Mammary epithelial cell (primary cell): ENCODE measurements at regions not wholly inside any gene's neighbourhood (a gene's known extent, or its start where the extent isn't known, plus 50 kb on each side); places are given as distances from the start of the nearest gene placed in this dataset.

Experiments
- EZH2 ChIP-seq: IDR thresholded peaks from 2 replicates; pipeline ENCODE4 v1.6.1; 2012; ENCODE audit warnings: low read length, inconsistent platforms, borderline replicate concordance
- TF ChIP-seq, protein P1 (sequence below), 2 donors: IDR thresholded peaks in 1 of 2; conservative IDR thresholded peaks in 1 of 2; 2 replicates each; pipeline ENCODE4 v1.5.1; 2011 to 2012; ENCODE audit warnings: inconsistent platforms in 2 of 2, low read length in 2 of 2, mild to moderate bottlenecking in 2 of 2, control low read depth in 1 of 2, low read depth in 1 of 2; ENCODE audit not compliant: insufficient read depth in 1 of 2; ENCODE audit errors: extremely low read depth in 1 of 2

DNA sequence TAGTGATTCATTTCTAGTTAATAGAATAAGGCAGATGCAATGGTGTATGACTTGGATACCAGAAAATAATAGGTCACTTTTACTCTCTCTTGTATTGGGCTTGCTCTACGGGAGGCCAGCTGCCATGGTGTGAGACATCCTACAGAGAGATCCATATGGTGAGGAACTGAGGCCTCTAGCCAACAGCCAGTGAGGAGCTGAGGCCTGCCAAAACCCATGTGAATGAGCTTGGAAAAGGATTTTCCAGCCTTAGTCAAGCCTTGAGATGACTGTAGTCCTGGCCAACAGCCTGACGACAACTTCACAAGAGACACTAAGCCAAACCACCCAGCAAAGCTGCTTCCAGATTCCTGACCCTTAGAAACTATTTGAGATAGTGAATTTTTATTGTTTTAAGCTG is 1300.2 kb downstream of the RAPGEF2 start:
- TF ChIP-seq, protein P1, sequence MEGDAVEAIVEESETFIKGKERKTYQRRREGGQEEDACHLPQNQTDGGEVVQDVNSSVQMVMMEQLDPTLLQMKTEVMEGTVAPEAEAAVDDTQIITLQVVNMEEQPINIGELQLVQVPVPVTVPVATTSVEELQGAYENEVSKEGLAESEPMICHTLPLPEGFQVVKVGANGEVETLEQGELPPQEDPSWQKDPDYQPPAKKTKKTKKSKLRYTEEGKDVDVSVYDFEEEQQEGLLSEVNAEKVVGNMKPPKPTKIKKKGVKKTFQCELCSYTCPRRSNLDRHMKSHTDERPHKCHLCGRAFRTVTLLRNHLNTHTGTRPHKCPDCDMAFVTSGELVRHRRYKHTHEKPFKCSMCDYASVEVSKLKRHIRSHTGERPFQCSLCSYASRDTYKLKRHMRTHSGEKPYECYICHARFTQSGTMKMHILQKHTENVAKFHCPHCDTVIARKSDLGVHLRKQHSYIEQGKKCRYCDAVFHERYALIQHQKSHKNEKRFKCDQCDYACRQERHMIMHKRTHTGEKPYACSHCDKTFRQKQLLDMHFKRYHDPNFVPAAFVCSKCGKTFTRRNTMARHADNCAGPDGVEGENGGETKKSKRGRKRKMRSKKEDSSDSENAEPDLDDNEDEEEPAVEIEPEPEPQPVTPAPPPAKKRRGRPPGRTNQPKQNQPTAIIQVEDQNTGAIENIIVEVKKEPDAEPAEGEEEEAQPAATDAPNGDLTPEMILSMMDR (conservative IDR thresholded peaks at IDR 0.05 in 1 of 2, IDR thresholded peaks at IDR 0.05 in 1 of 2; ENCODE audit: extremely low read depth in 1 of 2, insufficient read depth in 1 of 2, low read depth in 1 of 2, low read length in 2 of 2), result no peak
- no peak for TF ChIP-seq EZH2
